ENCODE measurements at regions not wholly inside any gene's neighbourhood (a gene's known extent, or its start where the extent isn't known, plus 50 kb on each side); places are given as distances from the start of the nearest gene placed in this dataset.

DNA sequence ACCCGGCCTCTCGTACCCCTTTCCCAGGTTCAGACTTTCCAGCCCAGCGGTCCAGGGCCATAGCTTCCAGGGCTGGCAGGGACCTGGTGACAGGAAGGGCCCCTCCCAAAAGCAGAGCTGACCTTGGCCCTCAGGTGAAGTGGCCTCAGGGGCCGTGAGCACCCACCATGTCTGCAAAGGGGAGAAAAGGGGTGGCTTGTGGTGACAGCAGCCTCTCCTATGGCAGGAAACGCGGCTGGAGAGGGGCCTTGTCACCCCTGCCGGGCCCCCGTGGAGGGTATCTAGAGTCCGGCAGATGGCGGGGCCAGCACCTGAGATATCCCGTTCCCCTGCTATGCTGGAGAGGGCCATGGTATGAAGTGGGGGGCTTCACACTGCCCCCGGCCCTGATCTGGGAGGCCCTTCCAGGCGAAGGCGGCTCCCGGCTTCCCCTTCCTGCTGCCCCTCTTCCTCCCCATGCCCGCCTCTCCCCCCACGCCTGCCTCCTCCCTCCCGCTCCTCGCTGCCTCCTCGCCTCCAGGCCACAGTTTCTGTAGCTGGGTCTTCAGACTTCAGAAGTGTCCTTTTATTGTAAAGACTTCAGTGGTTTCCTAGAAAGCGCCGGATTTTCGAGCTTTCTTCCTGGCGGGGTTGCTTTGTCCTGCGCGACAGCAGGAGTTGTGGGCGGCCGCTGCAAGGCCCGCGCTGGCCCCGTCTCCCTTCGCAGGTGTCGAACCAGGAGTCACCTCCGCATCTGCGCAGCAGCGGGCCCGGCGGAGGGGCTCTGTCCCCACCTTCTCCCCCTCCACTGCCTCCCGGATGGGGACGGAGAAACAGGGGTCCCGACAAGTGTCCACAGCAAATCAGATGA, 240.5 kb upstream of the MYT1L start:
- no peak for DNase-seq (ENCODE audit: extremely low read depth, low read depth)
- TF ChIP-seq, protein P1, sequence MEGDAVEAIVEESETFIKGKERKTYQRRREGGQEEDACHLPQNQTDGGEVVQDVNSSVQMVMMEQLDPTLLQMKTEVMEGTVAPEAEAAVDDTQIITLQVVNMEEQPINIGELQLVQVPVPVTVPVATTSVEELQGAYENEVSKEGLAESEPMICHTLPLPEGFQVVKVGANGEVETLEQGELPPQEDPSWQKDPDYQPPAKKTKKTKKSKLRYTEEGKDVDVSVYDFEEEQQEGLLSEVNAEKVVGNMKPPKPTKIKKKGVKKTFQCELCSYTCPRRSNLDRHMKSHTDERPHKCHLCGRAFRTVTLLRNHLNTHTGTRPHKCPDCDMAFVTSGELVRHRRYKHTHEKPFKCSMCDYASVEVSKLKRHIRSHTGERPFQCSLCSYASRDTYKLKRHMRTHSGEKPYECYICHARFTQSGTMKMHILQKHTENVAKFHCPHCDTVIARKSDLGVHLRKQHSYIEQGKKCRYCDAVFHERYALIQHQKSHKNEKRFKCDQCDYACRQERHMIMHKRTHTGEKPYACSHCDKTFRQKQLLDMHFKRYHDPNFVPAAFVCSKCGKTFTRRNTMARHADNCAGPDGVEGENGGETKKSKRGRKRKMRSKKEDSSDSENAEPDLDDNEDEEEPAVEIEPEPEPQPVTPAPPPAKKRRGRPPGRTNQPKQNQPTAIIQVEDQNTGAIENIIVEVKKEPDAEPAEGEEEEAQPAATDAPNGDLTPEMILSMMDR (IDR thresholded peaks at IDR 0.05; ENCODE audit: low read depth, low read length): no peak

DNA sequence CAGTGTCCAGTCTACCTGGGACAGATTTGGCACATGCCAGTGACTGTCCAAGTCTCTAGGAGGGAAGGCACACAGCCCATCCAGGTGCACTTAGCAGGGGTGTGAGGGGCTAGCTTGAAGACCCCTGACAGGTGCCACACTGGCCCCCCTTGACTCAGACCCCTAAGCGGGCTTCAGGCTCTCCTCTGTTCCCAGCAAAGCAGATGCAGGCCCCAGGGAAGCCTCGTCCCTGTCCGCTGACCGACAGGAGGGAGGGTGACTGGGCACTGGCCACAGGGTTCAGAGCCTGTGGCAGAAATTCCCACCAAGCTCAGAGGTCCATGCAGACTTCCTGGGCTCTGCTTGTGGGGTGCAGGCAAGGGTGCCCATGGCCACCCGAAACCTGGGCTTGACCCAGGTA, 239.8 kb upstream of the MYT1L start:
- DNase-seq (ENCODE audit: extremely low read depth, low read depth): no peak
- TF ChIP-seq, protein P1 (IDR thresholded peaks at IDR 0.05; ENCODE audit: low read depth, low read length): no peak

DNA sequence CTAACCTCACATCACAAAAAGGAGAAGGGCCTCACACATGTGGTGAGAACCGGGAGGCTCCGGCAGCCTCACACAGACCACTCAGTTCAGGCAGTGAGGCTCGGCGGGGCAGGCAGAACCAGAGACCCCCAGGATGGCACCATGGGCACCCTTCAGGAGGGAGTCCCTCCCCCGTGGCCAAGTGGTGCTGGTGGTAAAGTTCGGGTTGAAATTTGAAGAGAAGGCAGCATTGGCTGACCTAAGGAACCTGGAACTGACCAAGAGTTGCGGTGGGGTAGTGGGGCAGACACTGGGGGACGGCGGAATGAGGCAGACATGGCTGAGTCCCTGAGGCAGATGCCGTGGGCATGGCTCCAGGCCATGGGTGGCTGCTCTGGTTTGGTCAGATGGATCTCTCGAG, 239.3 kb upstream of the MYT1L start:
- no peak for DNase-seq (ENCODE audit: extremely low read depth, low read depth)
- TF ChIP-seq, protein P1 (IDR thresholded peaks at IDR 0.05; ENCODE audit: low read depth, low read length): no peak

DNA sequence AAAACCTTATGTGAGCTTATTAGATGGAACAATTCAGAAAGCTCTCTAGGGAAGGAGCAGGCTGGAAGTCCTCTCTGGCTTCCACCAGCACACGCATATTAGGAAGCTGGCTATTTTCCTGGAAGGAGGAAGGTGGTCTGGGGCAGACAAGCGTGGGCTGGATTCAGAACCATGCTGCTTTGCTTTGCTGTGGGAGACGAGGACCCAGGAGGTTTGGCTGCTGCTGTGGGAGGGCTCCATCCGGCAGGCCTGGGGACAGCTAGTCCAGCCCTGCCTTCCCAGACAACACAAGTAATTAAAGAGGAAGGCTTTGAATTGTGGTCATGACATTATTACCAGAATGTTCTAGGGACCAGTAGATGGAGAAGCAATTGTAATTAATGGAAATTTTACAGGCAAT, 238.8 kb upstream of the MYT1L start:
- DNase-seq (ENCODE audit: extremely low read depth, low read depth): no peak
- TF ChIP-seq, protein P1 (IDR thresholded peaks at IDR 0.05; ENCODE audit: low read depth, low read length): no peak

DNA sequence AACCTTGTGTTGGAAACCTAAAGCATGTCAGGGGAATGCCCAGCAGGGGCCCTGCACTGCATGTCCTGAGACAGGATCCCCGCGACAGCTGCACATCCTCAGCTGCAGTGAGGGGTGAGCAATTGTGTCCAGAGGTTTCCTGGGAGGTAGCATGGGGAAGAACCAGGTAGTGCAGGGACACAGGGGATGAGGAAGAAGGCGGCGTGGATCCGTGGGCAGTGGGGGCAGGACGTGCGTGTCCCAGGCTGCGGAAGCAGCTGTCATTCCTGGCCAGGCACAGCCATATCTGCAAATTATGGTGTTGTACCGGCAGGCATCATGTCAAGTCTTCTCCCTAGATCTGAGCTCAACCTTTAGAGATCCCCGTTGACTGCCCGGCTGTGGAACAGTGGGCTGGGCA, 238.2 kb upstream of the MYT1L start:
- no peak for DNase-seq (ENCODE audit: extremely low read depth, low read depth)
- TF ChIP-seq, protein P1 (IDR thresholded peaks at IDR 0.05; ENCODE audit: low read depth, low read length): no peak

DNA sequence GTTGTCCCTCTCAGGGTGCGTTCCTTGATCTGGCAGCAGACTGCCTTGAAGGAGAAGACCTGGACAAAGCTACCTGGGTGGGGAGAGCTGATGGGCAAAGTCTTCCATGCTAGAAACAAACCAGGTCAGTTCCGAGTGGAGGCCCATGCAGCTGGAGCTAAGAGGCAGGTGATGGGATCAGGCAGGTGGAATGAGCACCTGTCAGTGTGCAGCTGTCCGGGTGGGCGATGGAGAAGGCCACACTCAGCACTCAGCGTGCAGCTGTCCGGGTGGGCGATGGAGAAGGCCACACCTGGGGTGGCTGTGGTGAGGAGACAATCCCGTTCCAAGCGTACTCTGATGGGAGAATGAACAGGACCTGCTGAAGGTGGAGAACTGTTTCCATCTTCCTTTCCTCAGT, 237.3 kb upstream of the MYT1L start:
- no peak for DNase-seq (ENCODE audit: extremely low read depth, low read depth)
- TF ChIP-seq, protein P1 (IDR thresholded peaks at IDR 0.05; ENCODE audit: low read depth, low read length): no peak

DNA sequence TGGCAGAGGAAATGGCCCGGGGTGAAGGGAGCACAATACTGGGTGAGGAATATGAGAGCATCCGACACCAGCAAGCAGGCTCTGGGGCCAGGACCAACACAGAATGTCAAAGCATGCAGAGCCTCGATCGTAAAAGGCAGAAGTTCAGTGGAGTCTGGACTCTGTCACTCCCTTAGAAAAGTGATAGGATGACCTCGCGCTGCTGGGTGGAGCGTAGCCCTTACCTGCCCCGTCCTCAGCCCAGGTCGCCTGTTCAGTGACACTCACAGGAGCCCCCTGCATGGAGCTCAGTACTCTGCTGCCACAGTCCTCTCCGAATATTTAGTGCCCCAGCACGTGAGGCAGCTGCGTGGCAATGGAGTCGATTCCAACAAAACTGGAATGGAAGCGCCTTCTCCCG, 236.7 kb upstream of the MYT1L start:
- TF ChIP-seq, protein P1 (IDR thresholded peaks at IDR 0.05; ENCODE audit: low read depth, low read length): no peak
- DNase-seq (ENCODE audit: extremely low read depth, low read depth): no peak

Measured in AG09319 (cell line).